Lung (tissue), 11 donors: ENCODE measurements at regions not wholly inside any gene's neighbourhood (a gene's known extent, or its start where the extent isn't known, plus 50 kb on each side); places are given as distances from the start of the nearest gene placed in this dataset.

Source experiments
- ATAC-seq: fragments of 200-7000 bp; cut with Tn5 transposase; one replicate; pipeline ENCODE4 v1.9.1; 2020; ENCODE audit warnings: moderate number of reproducible peaks; ENCODE audit not compliant: insufficient read depth, low FRiP score
- DNase-seq, 3 donors: peaks; one replicate each; pipeline ENCODE4 v3.0.0-alpha.2; 2013 to 2017
- H3K27ac ChIP-seq, 2 donors: one replicate each; pipeline ENCODE4 v1.5.1; 2013; ENCODE audit warnings: mild to moderate bottlenecking in 2 of 2, moderate library complexity in 2 of 2, control low read depth in 1 of 2, inconsistent platforms in 1 of 2, low read depth in 1 of 2, low read length in 1 of 2
- H3K27me3 ChIP-seq, 3 donors: one replicate each; pipeline ENCODE4 v1.5.1; 2013; ENCODE audit warnings: low read length in 2 of 3; ENCODE audit not compliant: control insufficient read depth in 3 of 3, insufficient read depth in 3 of 3
- H3K36me3 ChIP-seq, 4 donors: one replicate each; pipeline ENCODE4 v1.5.1; 2013; ENCODE audit warnings: low read length in 4 of 4, mild to moderate bottlenecking in 1 of 4, moderate library complexity in 1 of 4; ENCODE audit not compliant: control insufficient read depth in 4 of 4, insufficient read depth in 4 of 4
- H3K4me1 ChIP-seq, 5 donors: one replicate each; pipeline ENCODE4 v1.5.1; 2013; ENCODE audit warnings: low read length in 5 of 5, mild to moderate bottlenecking in 2 of 5, moderate library complexity in 1 of 5; ENCODE audit not compliant: control insufficient read depth in 5 of 5, insufficient read depth in 5 of 5
- H3K4me3 ChIP-seq: one replicate; pipeline ENCODE4 v1.5.1; 2013; ENCODE audit warnings: mild to moderate bottlenecking, control low read depth, moderate library complexity
- H3K9ac ChIP-seq, 2 donors: one replicate each; pipeline ENCODE4 v1.5.1; 2013; ENCODE audit warnings: low read length in 2 of 2, control low read depth in 1 of 2; ENCODE audit not compliant: insufficient read depth in 1 of 2
- H3K9me3 ChIP-seq, 4 donors: one replicate each; pipeline ENCODE4 v1.5.1; 2013; ENCODE audit warnings: low read length in 3 of 4, mild to moderate bottlenecking in 1 of 4, moderate library complexity in 1 of 4; ENCODE audit not compliant: control insufficient read depth in 4 of 4, insufficient read depth in 3 of 4
- CTCF ChIP-seq: IDR thresholded peaks from 2 replicates; pipeline ENCODE4 v1.5.1; 2012; ENCODE audit warnings: mild to moderate bottlenecking; ENCODE audit errors: control extremely low read depth, extremely low read depth
- WGBS, 2 donors: extraction: QIAGEN DNeasy Blood & Tissue Kit; methylation state at CpG; one replicate each; pipeline ENCODE4 v1.1.7; 2013; 5-methylcytosine and 5-hydroxymethylcytosine counted together
- donor health status: control.
- donor health status: control.
- donor health status: Bipolar disorder and iron deficiency.
- donor health status: healthy.
- donor health status: DM: yes; HTN: yes; CAD: no.

GRCh38 chr2:103618112-103618511, 856.3 kb downstream of the TMEM182 start:
- Histone ChIP-seq H3K27ac (no peak overlapping the region), H3K27me3 (no peaks in the 10 kb centered on the region), H3K4me1 (no peaks in the 10 kb centered on the region), H3K9ac (no peak overlapping the region), H3K4me3 (no peak overlapping the region), H3K9me3 (peaks cover 0 to 9% (median 6%) of the 10 kb centered on the region in 4 donors), H3K36me3 (no peaks in the 10 kb centered on the region)
- TF ChIP-seq CTCF, result no peak
- WGBS, 2 donors, result 83 to 87% methylated on average over 2 of the region's 2 CpGs
- DNase-seq (no peak), ATAC-seq (no peak)

- DNase-seq (no peak), ATAC-seq (no peak)
- 35 to 38% methylated on average over 1 of the region's 1 CpG for WGBS, 2 donors
- Histone ChIP-seq H3K27me3 (no peaks in the 10 kb centered on the region), H3K9ac (no peak overlapping the region), H3K36me3 (no peaks in the 10 kb centered on the region), H3K4me1 (no peaks in the 10 kb centered on the region), H3K9me3 (no peaks in the 10 kb centered on the region), H3K27ac (no peak overlapping the region), H3K4me3 (no peak overlapping the region)
- TF ChIP-seq CTCF, result no peak
Measured at GRCh38 chr2:103627301-103627700, 865.5 kb downstream of the TMEM182 start.

- H3K4me1 ChIP-seq, result no peaks in the 10 kb centered on the region
- 21 to 55% methylated on average over 2 of the region's 2 CpGs for WGBS, 2 donors
- no peak overlapping the region for H3K27ac ChIP-seq
- ATAC-seq (no peak), DNase-seq (no peak)
- H3K36me3 ChIP-seq, result no peaks in the 10 kb centered on the region
- H3K9me3 ChIP-seq, result no peaks in the 10 kb centered on the region
- H3K27me3 ChIP-seq, result no peaks in the 10 kb centered on the region
- no peak overlapping the region for H3K9ac ChIP-seq
- H3K4me3 ChIP-seq, result no peak overlapping the region
- no peak for TF ChIP-seq CTCF
Measured at GRCh38 chr2:103638978-103639377, 877.1 kb downstream of the TMEM182 start.

GRCh38 chr2:103656558-103656957, 894.7 kb downstream of the TMEM182 start:
- Histone ChIP-seq H3K4me3 (no peak overlapping the region), H3K9ac (no peak overlapping the region), H3K9me3 (no peaks in the 10 kb centered on the region), H3K36me3 (no peaks in the 10 kb centered on the region), H3K27ac (no peak overlapping the region), H3K27me3 (no peaks in the 10 kb centered on the region), H3K4me1 (no peaks in the 10 kb centered on the region)
- WGBS, 2 donors, result 74 to 76% methylated on average over 3 of the region's 3 CpGs
- TF ChIP-seq CTCF, result no peak
- no peak for ATAC-seq
- DNase-seq, result peak in 2 of 3 donors; percentile 6 to 49
